Fibroblast of villous mesenchyme (primary cell): ENCODE measurements at regions not wholly inside any gene's neighbourhood (a gene's known extent, or its start where the extent isn't known, plus 50 kb on each side); places are given as distances from the start of the nearest gene placed in this dataset.

Experiments used
- DNase-seq: peaks from one replicate; pipeline ENCODE4 v3.0.0-alpha.2; 2010; ENCODE audit warnings: low read depth
- H3K4me3 ChIP-seq: 2 replicates; pipeline ENCODE4 v1.5.1; 2011; ENCODE audit warnings: low read depth, mild to moderate bottlenecking, low read length
- TF ChIP-seq, protein P1 (sequence below): IDR thresholded peaks from 2 replicates; pipeline ENCODE4 v1.5.1; 2012; ENCODE audit warnings: low read depth, mild to moderate bottlenecking, low read length; ENCODE audit not compliant: insufficient read depth

DNA sequence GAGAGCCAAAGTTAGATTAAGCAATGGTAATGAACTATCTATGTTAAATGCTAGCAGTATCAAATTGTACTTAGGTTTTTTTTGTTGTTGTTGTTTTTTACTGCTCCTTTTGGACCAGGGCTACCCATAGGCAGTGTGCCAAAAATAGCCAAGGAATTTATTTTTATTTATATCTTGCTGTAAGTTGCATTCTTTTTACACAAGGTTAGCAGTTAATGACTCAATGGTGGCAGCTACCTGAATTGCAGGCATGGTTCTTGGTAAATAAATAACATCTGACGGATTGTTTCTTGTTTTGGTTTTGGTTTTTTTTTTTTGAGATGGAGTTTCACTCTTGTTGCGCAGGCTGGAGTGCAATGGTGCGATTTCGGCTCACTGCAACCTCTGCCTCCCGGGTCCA, 194.8 kb upstream of the TSC22D1 start:
- no peak overlapping the region for H3K4me3 ChIP-seq
- DNase-seq = peak; percentile 22
- TF ChIP-seq, protein P1, sequence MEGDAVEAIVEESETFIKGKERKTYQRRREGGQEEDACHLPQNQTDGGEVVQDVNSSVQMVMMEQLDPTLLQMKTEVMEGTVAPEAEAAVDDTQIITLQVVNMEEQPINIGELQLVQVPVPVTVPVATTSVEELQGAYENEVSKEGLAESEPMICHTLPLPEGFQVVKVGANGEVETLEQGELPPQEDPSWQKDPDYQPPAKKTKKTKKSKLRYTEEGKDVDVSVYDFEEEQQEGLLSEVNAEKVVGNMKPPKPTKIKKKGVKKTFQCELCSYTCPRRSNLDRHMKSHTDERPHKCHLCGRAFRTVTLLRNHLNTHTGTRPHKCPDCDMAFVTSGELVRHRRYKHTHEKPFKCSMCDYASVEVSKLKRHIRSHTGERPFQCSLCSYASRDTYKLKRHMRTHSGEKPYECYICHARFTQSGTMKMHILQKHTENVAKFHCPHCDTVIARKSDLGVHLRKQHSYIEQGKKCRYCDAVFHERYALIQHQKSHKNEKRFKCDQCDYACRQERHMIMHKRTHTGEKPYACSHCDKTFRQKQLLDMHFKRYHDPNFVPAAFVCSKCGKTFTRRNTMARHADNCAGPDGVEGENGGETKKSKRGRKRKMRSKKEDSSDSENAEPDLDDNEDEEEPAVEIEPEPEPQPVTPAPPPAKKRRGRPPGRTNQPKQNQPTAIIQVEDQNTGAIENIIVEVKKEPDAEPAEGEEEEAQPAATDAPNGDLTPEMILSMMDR = no peak

DNA sequence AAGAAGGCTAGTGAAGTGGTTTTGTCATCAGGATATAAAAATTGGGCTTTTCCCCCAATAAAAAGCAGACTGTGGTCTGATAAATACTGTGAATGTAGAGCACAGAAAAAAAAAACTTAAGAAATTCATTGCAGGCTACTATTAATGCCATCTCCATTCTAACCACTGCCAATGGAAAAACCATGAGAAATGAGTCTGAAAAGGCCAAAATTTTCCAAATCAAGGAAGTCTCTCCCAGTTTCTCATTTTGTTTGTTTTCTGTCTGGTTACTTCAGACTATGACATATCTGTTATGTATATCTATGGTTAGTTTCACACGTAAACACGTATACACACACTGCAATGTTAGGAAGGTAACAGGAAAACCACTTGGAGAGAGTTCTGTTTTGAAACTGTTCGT, 193.6 kb upstream of the TSC22D1 start:
- no peak overlapping the region for H3K4me3 ChIP-seq
- TF ChIP-seq, protein P1 = no peak
- no peak for DNase-seq

DNA sequence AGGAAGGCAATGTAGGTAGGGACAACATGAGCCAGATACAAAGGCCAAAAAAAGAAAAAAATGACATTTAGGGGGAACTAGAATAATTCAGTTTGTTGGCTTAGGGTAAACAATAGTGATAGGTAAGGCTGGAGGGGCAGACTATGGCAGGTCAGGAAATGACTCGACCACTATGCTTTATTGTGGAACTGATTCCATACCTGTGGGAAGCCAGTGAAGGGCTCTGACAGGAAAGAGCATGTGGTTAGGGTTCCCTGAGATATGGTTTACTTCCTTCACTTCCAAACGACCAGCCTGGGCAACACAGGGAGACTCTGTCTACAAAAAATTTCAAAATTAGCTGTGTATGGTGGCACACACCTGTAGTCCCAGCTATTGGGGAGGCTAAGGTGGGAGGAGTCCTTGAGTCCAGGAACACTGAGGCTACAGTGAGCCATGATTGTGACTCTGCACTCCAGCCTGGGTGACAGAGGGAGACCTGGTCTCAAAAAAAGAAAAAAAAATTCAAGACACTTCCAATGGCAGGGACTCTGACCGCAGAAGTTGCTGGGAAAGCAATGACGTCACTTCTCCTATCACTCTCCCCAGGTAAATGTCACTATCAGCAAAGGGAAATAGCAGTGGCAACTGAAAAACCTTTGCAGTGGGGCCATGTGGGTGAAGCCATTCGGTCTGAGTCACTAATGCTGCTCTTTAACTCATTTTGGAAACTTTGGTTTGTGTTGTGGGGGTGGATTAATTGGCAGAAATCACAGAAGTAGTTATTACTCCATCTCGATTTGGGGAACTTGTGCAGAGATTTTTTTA, 192.8 kb upstream of the TSC22D1 start:
- H3K4me3 ChIP-seq = no peak overlapping the region
- TF ChIP-seq, protein P1 = no peak
- DNase-seq = no peak

DNA sequence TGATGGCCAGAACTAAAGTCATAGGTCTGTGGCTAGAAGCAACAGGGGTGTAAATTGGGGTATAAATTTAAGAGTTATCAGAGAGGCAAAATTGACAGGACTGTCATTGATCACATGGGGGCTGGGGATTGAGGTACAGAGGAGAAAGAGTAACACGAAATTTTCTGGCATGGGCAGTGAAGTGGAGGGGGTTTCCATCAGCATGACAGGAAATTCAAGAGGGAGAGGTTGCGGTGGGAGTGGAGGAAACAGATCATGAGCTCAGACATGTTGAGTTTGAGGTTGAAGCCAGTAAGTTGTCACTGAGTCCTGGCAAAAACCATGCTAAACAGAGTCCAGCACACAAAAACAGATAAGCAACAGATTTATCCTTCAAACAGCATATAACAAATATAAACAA, 192.1 kb upstream of the TSC22D1 start:
- no peak overlapping the region for H3K4me3 ChIP-seq
- TF ChIP-seq, protein P1 = no peak
- no peak for DNase-seq

DNA sequence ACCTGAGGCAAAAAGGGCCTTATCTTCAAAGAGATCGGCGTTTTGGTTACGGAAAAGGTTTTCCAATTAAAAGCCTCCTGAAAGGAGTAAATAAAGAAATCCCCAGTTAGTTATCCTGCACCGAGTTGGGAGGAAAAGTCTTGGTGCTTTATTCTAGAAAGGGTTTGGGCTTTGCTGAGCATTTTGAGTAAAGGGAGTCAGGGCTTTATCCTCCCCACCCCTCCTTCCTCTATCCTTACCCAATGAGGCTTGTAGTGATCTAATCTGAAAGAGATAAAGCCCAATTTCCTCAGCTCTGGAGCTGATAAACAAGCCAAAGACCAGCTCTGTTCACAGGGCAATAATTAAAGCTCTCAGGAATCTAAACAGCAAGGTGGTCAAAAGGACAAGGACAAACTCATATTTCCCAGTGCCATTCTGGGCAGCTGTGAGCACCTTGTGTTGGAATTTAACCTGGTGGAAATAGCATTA, 188.9 kb upstream of the TSC22D1 start:
- H3K4me3 ChIP-seq = no peak overlapping the region
- peak; percentile 48 for DNase-seq
- TF ChIP-seq, protein P1 = no peak

DNA sequence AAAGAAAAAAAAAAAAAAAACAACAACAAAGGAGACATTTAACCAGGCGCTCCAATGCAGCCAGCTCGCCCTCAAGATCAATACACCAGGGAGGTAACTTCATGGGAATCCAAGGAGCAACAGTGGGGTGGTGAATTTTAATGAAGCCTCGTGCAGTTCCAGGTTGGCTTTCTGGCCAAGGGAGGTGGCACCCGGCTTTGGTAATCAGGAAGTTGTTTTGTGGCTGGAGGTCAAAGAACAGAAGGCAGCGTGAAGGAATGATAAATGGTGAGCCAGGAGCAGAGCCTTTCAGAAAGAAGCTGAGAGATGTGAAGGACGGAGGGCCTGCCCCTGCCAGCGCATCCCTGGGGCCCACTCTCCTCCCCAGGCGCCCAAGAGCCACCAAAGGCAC, 188.2 kb upstream of the TSC22D1 start:
- no peak for DNase-seq
- H3K4me3 ChIP-seq = no peak overlapping the region
- TF ChIP-seq, protein P1 = no peak
